Bronchial epithelial cell (primary cell): ENCODE measurements at regions not wholly inside any gene's neighbourhood (a gene's known extent, or its start where the extent isn't known, plus 50 kb on each side); places are given as distances from the start of the nearest gene placed in this dataset.

ENCODE experiments used
- DNase-seq: peaks from one replicate; pipeline ENCODE4 v3.0.0-alpha.2; 2010; ENCODE audit warnings: low read depth
- FAIRE-seq: peaks from 2 replicates; lab custom pipeline; 2011; peaks lifted over from hg19 to GRCh38; lab: Jason Lieb, UNC
- H3K27me3 ChIP-seq: 2 replicates; pipeline ENCODE4 v1.5.1; 2011; ENCODE audit warnings: low read length; ENCODE audit not compliant: control insufficient read depth, insufficient read depth
- H3K36me3 ChIP-seq: 2 replicates; pipeline ENCODE4 v1.5.1; 2011; ENCODE audit warnings: low read length; ENCODE audit not compliant: control insufficient read depth, insufficient read depth
- H3K4me3 ChIP-seq: 2 replicates; pipeline ENCODE4 v1.5.1; 2011; ENCODE audit warnings: mild to moderate bottlenecking, low read depth, low read length, control low read depth
- TF ChIP-seq, protein P1 (sequence below): IDR thresholded peaks from 2 replicates; pipeline ENCODE4 v1.5.1; 2011; ENCODE audit warnings: mild to moderate bottlenecking, moderate library complexity, low read length, control low read depth, inconsistent platforms; ENCODE audit not compliant: insufficient read depth, severe bottlenecking

DNA sequence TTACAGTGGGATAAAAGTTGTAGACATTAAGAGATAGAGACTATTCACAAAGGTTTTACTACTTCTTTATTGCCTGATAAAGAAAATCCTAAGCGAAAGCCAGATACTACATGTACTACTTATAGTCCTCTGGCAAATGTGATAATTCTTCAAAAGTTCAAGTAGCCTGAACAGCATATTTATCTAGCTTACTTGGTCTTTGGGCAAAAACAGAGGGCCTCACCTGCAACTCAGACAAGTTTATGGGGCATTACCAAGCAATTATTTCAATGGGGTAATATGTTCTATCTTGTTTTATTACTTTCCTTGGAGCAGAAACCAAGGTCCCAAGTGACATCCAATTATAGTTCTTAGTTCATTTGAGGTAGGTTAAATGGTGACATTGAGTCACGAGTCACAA is 390.1 kb upstream of the ARHGEF26 start:
- TF ChIP-seq, protein P1, sequence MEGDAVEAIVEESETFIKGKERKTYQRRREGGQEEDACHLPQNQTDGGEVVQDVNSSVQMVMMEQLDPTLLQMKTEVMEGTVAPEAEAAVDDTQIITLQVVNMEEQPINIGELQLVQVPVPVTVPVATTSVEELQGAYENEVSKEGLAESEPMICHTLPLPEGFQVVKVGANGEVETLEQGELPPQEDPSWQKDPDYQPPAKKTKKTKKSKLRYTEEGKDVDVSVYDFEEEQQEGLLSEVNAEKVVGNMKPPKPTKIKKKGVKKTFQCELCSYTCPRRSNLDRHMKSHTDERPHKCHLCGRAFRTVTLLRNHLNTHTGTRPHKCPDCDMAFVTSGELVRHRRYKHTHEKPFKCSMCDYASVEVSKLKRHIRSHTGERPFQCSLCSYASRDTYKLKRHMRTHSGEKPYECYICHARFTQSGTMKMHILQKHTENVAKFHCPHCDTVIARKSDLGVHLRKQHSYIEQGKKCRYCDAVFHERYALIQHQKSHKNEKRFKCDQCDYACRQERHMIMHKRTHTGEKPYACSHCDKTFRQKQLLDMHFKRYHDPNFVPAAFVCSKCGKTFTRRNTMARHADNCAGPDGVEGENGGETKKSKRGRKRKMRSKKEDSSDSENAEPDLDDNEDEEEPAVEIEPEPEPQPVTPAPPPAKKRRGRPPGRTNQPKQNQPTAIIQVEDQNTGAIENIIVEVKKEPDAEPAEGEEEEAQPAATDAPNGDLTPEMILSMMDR = no peak
- H3K36me3 ChIP-seq = no peaks in the 10 kb centered on the region
- no peaks in the 10 kb centered on the region for H3K27me3 ChIP-seq
- no peak overlapping the region for H3K4me3 ChIP-seq
- DNase-seq (no peak), FAIRE-seq (no peak)

DNA sequence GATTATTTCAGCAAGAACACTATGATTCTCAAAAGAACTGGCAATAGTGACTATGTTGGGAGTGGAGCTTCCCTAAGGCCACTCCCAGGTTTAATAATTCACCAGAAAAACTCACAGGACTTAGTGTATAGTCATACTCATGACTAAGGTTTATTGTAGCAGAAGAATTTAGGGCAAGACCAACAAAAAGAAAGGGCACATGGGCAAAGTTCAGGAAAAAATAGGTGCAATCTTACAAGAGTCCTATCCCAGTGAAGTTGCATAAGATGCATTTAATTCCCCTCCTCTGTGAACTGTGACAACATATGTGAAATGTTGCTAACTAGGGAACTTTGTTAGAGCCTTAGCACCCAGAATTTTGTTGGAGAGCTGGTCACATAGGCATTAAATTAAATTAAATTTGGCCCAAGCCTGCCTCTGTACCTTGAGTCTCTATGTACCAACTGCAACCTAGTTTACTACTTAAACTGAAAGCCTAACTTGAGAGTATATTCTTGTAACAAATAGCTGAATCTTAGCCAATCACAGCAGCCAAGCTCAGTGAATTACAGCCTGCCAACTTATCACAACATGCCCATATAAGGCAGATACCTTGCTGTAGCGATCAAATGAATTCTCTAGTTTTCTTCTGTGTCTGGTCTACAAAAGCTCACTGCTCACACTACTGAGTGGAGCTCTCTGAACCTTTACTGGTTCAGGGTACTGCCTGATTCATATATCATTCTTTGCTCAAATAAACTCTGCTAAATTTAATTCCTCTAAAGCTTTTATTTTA is 386.2 kb upstream of the ARHGEF26 start:
- no peak overlapping the region for H3K4me3 ChIP-seq
- FAIRE-seq (no peak), DNase-seq (peak; percentile 86)
- TF ChIP-seq, protein P1 = no peak
- no peaks in the 10 kb centered on the region for H3K27me3 ChIP-seq
- no peaks in the 10 kb centered on the region for H3K36me3 ChIP-seq

DNA sequence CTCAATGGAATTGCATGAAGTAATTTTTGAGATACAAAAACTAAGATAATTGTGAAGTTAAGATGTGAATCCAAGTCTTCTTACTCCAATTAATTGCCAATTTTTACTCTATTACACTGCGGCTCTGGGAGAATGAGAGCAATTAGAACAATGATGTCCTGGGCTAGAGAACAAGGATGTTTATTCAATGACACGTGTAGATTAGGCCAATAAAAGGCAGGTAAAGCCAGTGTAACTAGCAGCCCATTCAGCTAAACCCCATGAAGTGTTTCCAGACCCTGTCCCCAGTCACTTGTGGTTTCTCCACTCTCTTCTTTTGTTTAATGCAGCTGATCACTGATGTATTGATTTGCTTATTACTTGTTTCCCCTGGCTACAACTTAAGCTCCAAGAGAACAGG is 381.1 kb upstream of the ARHGEF26 start:
- DNase-seq (no peak), FAIRE-seq (no peak)
- H3K36me3 ChIP-seq = no peaks in the 10 kb centered on the region
- no peak overlapping the region for H3K4me3 ChIP-seq
- TF ChIP-seq, protein P1 = no peak
- no peaks in the 10 kb centered on the region for H3K27me3 ChIP-seq

DNA sequence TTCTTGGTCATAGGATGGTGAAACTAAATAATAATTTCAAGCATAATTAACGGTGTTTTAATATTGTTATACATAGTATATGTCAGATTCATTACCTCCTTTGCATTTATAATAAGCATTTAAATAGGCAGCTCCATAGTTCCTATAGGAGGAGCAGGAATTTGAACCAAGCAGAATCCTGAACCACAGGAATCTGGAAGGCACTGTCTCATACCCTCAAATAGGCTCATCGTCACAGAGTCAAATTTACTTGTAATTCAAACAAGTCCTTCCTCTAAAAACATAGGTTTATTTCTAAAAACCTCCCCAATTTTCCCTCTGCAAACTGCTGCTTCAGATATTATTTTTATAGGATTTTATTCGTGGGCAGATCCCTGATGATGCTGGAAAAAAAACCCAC is 376.3 kb upstream of the ARHGEF26 start:
- TF ChIP-seq, protein P1 = no peak
- no peak overlapping the region for H3K4me3 ChIP-seq
- no peaks in the 10 kb centered on the region for H3K27me3 ChIP-seq
- no peaks in the 10 kb centered on the region for H3K36me3 ChIP-seq
- no peak for DNase-seq
- no peak for FAIRE-seq

DNA sequence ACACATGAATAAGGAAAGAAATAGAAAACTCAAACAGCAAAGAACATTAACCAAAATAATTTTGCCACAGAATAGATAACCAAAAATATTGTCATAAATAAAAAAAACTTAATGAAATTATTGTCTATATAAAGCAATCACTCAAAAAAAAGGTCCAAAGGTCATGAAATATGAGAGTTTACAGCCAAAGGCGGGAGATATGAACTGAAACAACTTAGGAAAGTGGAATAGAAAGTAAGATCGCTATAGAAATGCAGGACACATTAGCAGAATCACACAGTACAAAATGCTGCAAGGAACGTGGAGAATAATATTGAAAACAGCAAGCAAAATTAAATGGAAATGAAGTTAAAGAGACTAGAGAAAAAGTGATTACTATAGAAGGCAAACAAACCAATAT is 375.0 kb upstream of the ARHGEF26 start:
- no peaks in the 10 kb centered on the region for H3K36me3 ChIP-seq
- TF ChIP-seq, protein P1 = no peak
- FAIRE-seq (no peak), DNase-seq (no peak)
- no peaks in the 10 kb centered on the region for H3K27me3 ChIP-seq
- no peak overlapping the region for H3K4me3 ChIP-seq

DNA sequence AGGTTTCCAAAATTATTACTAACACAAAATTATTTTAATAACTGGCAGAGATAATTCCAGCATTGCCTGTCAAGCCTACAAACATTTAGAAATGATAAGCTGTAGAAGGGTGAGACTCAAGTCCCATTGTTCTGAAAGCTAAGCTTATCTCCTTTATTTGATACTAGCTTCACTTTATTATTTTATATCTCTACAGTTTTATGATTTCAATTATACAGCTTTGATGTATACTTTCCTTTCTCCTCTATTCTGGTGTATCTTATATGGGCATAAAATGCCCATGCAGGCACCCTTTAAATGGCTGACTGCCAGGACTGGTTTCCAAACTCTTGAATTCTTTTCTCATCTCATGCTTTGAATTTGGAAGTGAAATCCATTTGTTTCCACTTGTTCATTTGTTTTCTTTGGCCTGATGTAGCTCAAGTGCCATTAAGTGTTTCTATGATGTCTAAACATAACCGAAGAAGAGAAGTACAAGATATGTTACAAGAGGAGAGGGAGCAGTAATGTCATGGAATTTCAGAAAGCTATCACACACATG is 372.1 kb upstream of the ARHGEF26 start:
- TF ChIP-seq, protein P1 = no peak
- FAIRE-seq = no peak
- Histone ChIP-seq H3K27me3 (no peaks in the 10 kb centered on the region), H3K36me3 (no peaks in the 10 kb centered on the region), H3K4me3 (no peak overlapping the region)
- DNase-seq = no peak
